Activated CD4-positive, alpha-beta T cell treated with anti-CD3 and anti-CD28 coated beads, Interleukin-2, amount 50 U/mL, for 24 hours (primary cell): ENCODE measurements at regions not wholly inside any gene's neighbourhood (a gene's known extent, or its start where the extent isn't known, plus 50 kb on each side); places are given as distances from the start of the nearest gene placed in this dataset.
"Not testable (repeated sequence)": the region's sequence is repeated elsewhere in the genome, so short reads cannot be mapped to it uniquely, and the experiment has no call there.

ENCODE experiments used
- DNase-seq, 2 donors: peaks; one replicate each; pipeline ENCODE4 v3.0.0-alpha.2; 2020; ENCODE audit warnings: low read depth in 1 of 2, low spot score in 1 of 2

DNA sequence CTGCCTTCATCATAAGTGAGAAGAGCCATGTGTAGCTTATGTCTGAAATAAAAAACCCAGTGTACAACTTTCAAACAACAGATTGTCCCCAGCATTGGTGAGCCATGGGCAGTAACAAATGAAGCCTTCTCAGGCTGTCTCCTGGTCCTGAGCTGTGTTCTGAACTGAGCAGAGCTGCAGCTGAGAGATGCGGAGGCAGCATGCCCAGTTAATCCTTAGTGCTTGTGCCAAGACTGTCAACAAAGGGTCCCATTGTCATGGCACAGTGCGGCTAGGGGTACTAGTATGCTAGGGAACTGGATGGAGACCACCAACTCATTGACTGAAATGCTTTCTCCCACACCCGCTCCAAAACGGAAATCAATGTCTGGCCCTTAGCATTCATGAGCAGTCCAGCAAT is 154.3 kb downstream of the RMST start:
- DNase-seq, result no peak

DNA sequence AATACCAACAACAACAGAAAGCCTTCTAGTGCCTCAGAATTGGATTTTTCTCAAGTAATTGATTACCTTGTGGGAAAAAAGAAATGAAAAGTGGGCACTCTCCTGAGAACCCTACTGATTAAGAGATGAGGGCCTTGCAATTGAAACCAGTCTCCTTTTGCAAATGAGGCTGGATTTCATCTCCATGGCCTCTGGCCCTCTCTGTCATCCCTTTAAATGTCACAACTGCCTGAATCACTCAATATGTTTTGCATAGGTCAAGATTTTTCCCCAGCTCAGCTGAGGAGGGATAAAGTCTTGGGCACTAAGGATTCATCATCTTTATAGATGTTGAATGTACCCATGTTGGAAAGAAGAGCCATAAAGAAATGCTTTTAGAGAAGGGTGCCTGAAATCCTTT is 166.4 kb downstream of the RMST start:
- DNase-seq, result no peak

DNA sequence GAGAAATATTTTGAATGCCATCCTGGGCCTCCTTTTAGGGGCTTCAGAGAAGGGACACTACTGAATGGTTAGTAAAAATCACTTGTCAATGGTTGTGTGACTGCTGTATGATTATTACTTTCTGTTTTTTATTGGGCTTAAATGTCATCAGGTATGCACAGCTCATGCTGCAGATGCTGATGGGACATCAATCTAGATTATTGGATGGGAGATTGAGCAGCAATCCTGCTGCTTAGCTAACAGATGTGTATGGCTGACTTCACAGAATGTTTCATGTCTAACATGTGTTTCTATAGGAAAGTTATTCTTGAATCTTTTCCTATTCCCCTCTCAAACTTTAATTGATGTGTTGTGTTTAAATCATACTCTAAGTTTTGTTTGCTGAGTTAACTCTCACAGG is 166.8 kb downstream of the RMST start:
- no peak for DNase-seq

DNA sequence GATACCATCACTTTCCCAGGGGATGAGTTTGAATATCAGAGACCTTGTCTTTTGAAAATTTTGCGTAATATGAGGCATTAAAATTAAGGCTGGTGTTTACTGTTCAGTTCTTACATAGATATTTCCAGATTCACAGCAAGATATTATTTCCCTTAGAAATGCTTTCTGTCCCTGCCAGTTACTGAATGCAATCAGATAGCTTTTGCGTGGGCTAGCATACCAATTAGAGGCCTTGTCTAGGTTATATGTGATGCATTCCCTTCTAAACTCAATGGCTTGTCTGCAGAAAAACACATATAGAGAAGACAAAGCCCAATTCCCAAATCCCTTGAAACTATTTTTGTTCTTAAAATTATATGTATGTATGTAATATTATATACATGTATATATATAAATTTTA is 167.8 kb downstream of the RMST start:
- no peak for DNase-seq

DNA sequence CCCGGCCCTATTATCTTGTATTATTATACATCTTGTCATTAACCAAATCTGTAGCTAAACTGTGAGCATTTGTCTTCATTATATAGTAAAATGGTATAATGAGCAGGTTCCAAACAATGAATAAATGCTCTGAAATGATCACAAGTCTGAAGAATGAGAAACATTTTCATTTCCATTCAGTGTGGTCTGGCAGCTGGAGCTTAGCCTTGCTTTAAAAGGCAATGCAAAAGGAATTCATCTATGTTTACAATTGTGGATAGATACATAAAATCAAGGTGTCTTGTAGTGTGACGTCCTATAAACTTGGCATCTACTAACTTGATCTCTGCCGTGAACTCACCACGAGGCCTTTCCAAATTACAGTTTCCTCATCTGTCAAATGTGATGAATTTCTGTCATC is 168.3 kb downstream of the RMST start:
- no peak for DNase-seq

DNA sequence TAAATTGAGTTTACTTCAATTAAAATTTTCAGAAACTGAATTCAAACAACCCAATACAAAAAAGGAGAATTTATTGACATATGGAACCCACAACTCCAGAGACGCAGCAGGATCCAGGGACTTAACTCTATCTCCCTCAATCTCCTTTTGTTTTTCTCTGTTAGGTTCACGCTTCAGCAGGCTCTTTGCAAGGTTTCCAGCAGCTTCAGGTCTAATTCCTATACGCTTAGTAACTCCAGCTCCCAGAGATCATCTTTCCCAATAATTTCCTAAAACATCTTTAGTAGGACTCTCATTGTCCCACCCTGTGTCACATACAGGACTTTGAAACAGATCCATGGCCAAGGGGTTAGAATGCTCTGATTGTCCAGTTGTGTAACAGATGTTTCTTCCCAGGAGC is 175.2 kb downstream of the RMST start:
- no peak for DNase-seq

DNA sequence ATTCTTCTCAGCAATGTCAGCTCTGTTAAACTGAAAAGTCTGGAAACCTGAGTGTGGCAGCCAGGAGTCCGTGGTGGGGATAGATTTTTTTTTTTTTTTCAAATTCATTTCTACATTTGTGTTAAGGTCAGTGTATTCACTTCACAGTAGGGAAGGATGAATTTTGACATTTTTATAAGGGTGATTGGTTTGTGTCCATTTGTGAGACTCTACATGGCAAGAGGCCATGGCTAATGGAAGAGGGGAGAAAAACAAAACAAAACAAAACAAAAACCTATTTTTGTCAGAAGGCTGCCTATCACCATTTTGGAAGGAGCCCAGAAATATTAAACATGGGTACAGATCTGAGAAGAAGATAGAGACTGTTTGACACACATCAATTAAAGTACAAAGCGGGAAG is 176.1 kb downstream of the RMST start:
- no peak for DNase-seq

DNA sequence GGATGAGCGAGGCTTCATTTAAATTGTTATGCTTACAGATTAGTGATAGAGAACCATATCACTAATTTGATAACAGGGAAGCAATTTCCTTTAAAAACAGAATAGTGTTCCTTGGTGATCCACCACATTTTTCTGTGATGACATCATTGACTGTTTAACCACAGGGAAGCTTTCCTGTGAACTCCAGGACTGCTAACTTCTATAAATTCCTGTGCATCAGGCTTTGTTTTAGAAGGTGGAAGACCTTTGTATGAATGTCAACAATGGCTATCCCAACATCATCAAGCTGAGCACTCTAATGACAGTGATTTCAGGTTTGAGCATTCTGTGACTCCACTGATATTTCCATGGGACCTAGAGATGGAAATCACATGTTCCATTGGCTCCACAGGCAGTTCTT is 177.1 kb downstream of the RMST start:
- DNase-seq, result no peak

DNA sequence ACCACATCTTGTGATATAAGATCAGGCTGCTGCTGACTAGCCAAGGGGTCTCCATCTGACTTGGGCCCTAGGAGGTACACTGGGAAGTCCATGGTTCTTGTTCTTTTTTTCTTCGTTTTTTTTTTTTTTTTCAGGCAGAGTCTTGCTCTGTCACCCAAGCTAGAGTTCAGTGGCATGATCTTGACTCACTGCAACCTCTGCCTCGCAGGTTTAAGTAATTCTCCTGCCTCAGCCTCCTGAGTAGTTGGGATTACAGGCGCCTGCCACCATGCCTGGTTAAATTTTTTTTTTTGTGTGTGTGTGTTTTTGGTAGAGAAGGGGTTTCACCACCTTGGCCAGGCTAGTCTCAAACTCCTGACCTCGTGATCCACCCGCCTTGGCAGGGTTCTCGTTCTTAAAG is 178.2 kb downstream of the RMST start:
- DNase-seq, result no peak

DNA sequence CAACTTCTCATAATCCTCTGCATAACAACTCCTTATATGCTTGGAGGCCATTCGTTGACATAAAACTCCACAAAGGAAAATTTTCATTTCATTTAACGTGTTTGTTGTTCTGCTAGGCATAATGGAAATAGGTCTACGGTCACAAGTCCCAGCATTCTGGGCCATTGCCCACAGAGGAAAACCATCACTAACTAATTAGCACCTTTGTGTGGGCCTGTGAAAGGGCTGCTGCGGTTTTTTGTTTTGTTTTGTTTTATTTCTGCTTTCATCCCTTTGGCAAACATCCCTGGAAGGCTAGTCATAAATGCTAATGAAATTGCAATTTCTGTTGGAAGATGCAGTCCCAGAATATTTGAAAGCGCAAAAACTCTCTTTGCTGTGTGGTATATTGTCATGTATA is 180.3 kb downstream of the RMST start:
- no peak for DNase-seq

DNA sequence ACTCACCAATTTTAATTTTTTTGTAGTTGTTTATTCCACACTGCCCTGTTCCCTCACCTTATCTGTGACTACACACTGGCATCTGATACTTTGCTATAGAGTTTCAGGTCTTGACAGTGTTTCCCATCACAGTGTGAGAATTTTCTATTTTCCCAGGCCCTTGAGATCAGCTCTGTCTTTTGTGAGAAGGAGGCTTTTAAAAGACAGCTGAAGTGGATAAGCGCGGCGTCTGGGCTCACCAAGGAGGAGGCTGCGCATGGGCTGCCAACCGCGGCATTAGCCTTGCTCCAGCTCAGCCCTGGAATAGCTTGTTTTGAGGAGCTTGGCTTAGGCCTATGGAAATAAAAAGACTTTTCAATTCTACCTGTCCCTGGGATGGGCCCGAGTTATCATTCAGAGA is 181.3 kb downstream of the RMST start:
- no peak for DNase-seq

DNA sequence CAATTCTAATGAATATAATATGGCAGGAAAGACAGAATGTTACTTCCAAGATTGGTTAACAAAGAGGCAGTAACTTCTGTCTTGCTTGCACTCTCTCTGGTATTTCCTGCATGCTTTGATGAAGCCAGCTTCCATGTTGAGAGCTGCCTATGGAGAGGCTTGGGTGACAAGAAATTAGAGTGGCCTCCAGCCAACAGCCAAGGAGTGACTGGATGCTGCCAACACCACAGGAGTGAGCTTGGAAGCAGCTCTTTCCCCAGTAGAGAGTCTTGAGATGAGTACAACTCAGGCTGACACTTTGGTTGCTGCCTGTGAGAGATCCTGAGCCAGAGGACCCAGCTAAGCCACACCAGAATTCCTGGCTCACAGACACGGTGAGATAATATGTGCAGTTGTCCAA is 183.1 kb downstream of the RMST start:
- no peak for DNase-seq

DNA sequence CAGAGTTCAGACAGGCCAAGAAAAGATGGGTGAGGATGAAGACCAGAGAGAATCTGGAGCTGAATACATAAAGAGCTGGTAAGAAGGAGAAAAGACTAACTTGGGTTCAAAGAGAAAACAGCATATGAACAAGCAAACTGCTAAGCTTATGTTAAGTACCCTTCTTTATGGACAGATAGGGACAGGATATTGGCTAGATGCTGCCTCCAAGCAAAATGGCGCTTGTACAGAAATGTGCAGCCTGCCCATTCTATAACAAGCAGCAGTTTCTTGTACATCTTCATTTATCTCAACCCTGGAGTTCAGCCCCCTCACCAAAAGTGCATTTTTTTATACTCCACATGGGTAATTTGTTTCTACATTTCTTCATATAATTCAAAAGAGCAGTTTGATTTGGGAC is 184.5 kb downstream of the RMST start:
- no peak for DNase-seq

DNA sequence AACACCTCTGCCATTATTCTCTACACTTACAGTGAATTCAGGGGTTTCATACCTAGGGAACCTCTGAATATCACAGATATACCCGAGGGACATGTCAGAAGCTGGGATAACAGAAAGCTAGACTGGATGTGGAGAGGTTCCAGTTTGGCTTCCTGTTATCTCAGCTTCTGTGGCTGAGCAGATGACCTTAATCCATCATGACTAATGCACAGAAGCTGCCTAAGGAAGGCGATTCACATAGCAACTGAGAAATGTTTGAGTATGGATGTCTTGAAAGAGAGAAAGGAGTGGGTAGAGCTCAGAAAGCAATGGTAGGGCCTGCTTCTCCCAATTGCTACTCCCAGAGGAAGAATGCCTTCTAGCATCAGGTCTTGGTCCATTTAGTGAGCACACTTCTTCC is 187.6 kb downstream of the RMST start:
- no peak for DNase-seq

DNA sequence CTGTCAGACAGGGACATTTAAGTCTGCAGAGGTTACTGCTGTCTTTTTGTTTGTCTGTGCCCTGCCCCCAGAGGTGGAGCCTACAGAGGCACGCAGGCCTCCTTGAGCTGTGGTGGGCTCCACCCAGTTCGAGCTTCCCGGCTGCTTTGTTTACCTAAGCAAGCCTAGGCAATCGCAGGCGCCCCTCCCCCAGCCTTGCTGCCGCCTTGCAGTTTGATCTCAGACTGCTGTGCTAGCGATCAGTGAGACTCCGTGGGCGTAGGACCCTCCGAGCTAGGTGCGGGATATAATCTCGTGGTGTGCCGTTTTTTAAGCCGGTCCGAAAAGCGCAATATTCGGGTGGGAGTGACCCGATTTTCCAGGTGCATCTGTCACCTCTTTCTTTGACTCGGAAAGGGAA is 193.9 kb downstream of the RMST start:
- not testable (repeated sequence) for DNase-seq

DNA sequence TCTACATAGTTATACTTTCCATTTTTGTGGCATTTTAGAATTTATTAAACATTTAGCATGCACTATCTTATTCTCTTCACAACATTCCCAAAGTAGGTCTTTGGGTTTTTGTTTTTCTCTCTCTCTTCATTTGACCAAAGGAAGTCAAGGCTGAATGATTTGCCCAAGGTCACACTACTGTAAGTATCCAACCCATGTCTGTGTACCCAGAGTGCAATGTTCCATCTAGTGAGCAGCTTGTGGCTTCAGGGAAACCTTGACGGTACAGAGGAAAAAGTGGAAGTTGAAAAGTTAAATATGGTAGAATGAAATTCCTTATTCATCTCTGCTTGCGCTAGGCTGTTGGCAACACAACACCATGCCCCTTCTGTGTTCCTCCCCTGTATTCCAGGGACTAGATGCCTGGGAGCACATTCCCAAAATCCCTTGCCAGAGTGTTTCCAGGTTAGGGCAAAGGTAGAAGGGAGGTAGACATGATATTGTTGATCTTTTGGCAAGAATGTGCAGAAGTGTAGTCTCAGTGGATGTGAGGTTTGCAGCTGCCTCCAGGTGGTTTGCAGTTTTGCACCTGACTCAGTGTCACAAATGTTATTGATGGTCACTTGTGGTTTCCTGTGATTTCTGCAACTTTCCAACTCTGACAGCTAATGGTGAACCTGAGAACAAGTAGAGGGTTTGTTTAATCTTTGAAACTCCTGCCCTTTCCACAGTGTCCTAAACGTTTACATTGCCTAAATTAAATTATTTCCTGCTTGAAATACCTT is 196.7 kb downstream of the RMST start:
- DNase-seq, result no peak

DNA sequence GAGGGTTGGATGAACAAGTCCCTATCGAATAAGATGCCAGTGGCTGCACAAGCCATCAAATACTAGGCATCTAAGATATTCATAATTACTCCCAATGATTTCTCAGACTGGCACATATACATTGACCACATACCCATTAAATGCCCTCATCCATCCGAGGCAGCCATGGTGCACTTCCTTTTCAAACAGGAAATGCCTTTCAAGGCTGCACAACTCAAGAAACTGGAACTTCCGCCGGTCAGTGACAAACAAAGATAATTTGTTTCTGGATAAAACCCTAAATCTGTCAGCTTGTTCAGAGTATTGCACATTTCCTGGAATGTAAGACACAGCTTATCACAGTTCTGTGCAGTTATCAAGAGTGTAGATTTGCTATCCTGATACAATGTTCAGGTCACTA is 203.7 kb downstream of the RMST start:
- no peak for DNase-seq

DNA sequence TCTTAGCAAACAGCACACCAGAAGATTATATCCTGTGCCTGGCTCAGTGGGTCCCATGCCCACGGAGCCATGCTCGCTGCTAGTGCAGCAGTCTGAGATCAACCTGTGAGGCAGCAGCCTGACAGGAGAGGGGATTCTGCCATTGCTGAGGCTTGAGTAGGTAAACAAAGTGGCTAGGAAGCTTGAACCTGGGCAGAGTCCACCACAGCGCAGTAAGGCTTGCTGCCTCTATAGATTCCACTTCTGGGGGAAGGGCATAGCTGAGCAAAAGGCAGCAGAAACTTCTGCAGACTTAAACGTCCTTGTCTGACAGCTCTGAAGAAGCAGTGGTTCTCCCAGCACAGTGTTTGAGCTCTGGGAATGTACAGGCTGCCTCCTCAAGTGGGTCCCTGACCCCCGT is 210.3 kb downstream of the RMST start:
- no peak for DNase-seq

DNA sequence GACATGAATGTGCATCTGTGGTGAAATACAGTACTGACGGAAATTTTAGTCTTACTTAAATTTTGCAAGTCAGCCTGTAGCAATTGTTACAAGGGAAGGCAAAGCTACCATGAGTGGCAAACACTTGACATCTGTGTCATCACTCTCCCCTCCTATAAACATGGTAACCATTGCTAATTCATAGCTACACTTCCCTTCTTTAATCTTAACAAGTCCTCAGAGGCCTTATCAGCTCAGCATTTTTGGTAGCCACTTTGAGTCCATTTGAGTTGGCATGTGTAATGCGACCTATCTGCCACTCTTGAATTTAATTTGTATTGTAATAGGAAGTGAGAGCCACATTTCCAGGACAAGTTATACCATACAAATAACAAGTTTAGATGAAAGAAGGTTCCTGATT is 218.1 kb downstream of the RMST start:
- DNase-seq, result no peak

DNA sequence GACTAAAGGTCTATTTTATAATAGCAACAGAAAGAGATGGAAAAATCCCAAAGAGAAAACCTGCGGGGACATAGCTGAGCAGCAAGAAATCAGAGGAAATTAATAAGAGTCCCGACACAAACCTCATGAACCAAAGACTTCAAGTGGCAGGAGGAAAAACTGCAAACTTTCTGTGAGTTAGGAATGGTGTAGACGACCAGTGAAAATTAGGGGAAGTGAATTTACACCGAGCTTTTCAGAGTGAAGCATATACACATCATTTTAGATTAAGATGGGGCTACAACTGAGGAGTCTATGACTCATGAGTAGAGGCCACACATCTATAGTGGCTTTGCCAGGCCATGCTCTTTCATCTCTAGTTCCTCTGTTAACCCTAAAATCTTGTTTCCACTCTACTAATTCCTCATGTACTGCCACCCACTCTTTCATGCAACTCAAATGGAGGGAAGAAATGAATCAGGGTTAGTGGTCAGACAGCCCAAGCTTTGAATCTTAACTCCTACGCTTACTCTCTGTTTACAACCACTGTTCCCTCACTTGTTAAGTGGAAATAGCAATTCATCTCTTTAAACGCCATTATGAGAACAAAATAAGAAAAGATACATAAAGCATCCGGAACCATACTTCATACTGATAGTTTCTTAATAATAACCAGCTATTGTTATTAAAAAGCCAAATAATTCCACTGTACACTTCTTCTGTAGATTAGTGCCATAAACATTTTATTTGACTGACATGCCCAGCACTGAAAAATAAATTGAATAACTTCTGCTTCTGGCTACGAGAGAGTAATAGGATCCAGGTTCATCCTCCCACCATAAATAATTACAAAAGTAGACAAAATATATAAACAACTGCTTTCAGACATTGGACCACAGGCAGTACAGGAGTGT is 219.3 kb downstream of the RMST start:
- no peak for DNase-seq

DNA sequence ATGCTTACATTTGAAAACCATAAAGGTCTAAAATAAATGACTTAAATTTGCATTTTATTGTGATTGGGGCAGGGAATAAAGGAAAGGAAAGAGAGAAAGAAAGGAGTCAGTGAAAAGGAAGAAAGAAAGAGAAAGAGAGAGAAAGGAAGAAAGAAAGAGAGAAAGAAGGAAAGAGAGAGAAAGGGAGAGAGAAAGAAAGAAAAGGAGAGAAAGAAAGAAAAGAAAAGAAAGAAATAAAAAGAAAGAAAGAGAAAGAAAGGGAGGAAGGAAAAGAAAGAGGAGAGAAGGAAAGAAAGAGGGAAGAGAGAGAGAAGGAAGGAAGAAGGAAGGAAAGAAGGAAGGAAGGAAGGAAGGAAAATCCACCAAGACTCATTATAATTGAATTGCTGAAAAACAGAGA is 222.8 kb downstream of the RMST start:
- no peak for DNase-seq

DNA sequence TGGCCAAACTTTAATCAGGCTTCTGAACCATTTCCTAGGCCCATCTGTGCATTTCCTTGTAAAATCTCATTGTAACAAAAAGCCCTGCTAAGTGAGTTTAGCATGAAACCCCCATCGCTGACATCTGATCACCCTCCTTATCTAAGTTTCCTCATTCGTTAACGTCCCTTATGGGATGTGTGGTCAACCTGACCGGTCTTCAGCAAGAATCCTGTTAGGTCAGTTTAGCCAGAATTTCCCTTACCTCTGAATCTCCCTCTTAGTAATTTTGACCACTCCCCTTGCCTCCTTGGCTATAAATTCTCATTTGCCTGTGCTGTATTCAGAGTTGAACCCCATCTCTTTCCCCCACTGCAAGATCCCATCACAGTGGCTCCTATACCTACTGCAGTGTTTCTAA is 239.3 kb downstream of the RMST start:
- no peak for DNase-seq

DNA sequence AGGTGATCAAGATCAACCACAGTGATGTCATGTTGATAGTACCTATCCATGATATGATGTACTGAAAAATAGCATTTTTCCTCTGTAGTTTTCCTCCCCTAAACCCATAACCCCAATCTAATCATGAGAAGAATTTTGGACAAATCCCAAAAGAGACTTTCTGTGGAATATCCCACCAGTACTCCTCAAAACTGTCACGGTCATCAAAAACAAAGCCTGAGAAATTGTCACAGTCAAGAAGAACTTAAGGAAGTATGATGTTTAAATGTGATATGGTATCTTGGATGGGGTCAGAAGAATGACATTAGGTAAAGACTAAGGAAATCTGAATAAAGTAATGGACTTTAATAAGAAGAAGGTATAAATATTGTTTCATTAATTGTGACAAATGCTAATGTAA is 248.8 kb downstream of the RMST start:
- no peak for DNase-seq
